Smooth muscle cell (in vitro differentiated cells): ENCODE measurements at regions not wholly inside any gene's neighbourhood (a gene's known extent, or its start where the extent isn't known, plus 50 kb on each side); places are given as distances from the start of the nearest gene placed in this dataset.

Experiments used
- DNase-seq: peaks from one replicate; lab custom pipeline; 2025; ENCODE audit not compliant: unreplicated experiment; lab: John Stamatoyannopoulos, UW
- H2AFZ ChIP-seq: fragments of 200-600 bp; sonication (generic); 2 replicates; pipeline ENCODE4 v1.6.0; 2016; ENCODE audit warnings: antibody characterized with exemption, low read depth, mild to moderate bottlenecking
- H3F3A ChIP-seq: fragments of 200-600 bp; sonication (generic); 2 replicates; pipeline ENCODE4 v1.6.0; 2017; ENCODE audit warnings: antibody characterized with exemption, low read depth
- H3K27ac ChIP-seq: fragments of 200-600 bp; sonication (generic); 2 replicates; pipeline ENCODE4 v1.5.1; 2016; ENCODE audit warnings: low read depth, mild to moderate bottlenecking
- H3K27me3 ChIP-seq: fragments of 200-600 bp; sonication (generic); 2 replicates; pipeline ENCODE4 v1.6.1; 2016; ENCODE audit warnings: low read depth, mild to moderate bottlenecking
- H3K36me3 ChIP-seq: fragments of 200-600 bp; sonication (generic); 2 replicates; pipeline ENCODE4 v1.5.1; 2016; ENCODE audit warnings: low read depth
- H3K4me1 ChIP-seq: fragments of 200-600 bp; sonication (generic); 2 replicates; pipeline ENCODE4 v1.5.1; 2016; ENCODE audit warnings: low read depth
- H3K4me2 ChIP-seq: fragments of 200-600 bp; sonication (generic); 2 replicates; pipeline ENCODE4 v1.6.0; 2016; ENCODE audit warnings: mild to moderate bottlenecking
- H3K4me3 ChIP-seq: fragments of 200-600 bp; sonication (generic); 2 replicates; pipeline ENCODE4 v1.5.1; 2016; ENCODE audit warnings: mild to moderate bottlenecking
- H3K79me2 ChIP-seq: fragments of 200-600 bp; sonication (generic); 2 replicates; pipeline ENCODE4 v1.6.0; 2016; ENCODE audit warnings: low read depth, mild to moderate bottlenecking
- H3K9ac ChIP-seq: fragments of 200-600 bp; sonication (generic); 2 replicates; pipeline ENCODE4 v1.6.0; 2016; ENCODE audit warnings: low read depth
- H3K9me3 ChIP-seq: fragments of 200-600 bp; sonication (generic); replicated peaks from 2 replicates; pipeline ENCODE4 v1.5.1; 2016; ENCODE audit warnings: low read depth
- H4K20me1 ChIP-seq: fragments of 200-600 bp; sonication (generic); 2 replicates; pipeline ENCODE4 v1.6.0; 2016; ENCODE audit warnings: low read depth
- WGBS: methylation state at CpG from one replicate; pipeline ENCODE4 v1.1.7; 2016; ENCODE audit warnings: low lambda C conversion rate; 5-methylcytosine and 5-hydroxymethylcytosine counted together
- TF ChIP-seq, protein P1 (sequence below): fragments of 200-600 bp; sonication (generic); IDR thresholded peaks from 2 replicates; pipeline ENCODE4 v1.5.1; 2017; ENCODE audit warnings: borderline replicate concordance, mild to moderate bottlenecking, antibody characterized with exemption; ENCODE audit not compliant: insufficient read depth, poor library complexity, severe bottlenecking

- H3K9me3 ChIP-seq: no peaks in the 10 kb centered on the region
- 90% methylated on average over 3 of the region's 3 CpGs for WGBS
- no peak overlapping the region for H3K27ac ChIP-seq
- H3K4me1 ChIP-seq: peaks cover 26% of the 10 kb centered on the region
- no peak for DNase-seq
- peak overlapping the region; percentile 25 for H3K4me2 ChIP-seq
- H3F3A ChIP-seq: peaks cover 9% of the 10 kb centered on the region
- H3K9ac ChIP-seq: no peak overlapping the region
- no peaks in the 10 kb centered on the region for H4K20me1 ChIP-seq
- peak overlapping the region; percentile 36 for H2AFZ ChIP-seq
- TF ChIP-seq, protein P1, sequence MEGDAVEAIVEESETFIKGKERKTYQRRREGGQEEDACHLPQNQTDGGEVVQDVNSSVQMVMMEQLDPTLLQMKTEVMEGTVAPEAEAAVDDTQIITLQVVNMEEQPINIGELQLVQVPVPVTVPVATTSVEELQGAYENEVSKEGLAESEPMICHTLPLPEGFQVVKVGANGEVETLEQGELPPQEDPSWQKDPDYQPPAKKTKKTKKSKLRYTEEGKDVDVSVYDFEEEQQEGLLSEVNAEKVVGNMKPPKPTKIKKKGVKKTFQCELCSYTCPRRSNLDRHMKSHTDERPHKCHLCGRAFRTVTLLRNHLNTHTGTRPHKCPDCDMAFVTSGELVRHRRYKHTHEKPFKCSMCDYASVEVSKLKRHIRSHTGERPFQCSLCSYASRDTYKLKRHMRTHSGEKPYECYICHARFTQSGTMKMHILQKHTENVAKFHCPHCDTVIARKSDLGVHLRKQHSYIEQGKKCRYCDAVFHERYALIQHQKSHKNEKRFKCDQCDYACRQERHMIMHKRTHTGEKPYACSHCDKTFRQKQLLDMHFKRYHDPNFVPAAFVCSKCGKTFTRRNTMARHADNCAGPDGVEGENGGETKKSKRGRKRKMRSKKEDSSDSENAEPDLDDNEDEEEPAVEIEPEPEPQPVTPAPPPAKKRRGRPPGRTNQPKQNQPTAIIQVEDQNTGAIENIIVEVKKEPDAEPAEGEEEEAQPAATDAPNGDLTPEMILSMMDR: no peak
- H3K27me3 ChIP-seq: no peaks in the 10 kb centered on the region
- no peaks in the 10 kb centered on the region for H3K36me3 ChIP-seq
- H3K4me3 ChIP-seq: no peak overlapping the region
- no peaks in the 10 kb centered on the region for H3K79me2 ChIP-seq
Observed at GRCh38 chr14:22513066-22513812, 75.8 kb downstream of the DAD1 start.

GRCh38 chr14:22512106-22512814 is 76.8 kb downstream of the DAD1 start:
- H3K27me3 ChIP-seq: no peaks in the 10 kb centered on the region
- no peak for DNase-seq
- TF ChIP-seq, protein P1: no peak
- no peak overlapping the region for H3K9ac ChIP-seq
- H3F3A ChIP-seq: peaks cover 12% of the 10 kb centered on the region
- no peak overlapping the region for H3K4me3 ChIP-seq
- H3K4me2 ChIP-seq: no peak overlapping the region
- no peak overlapping the region for H2AFZ ChIP-seq
- no peak overlapping the region for H3K27ac ChIP-seq
- no peaks in the 10 kb centered on the region for H3K36me3 ChIP-seq
- H4K20me1 ChIP-seq: no peaks in the 10 kb centered on the region
- H3K79me2 ChIP-seq: no peaks in the 10 kb centered on the region
- H3K4me1 ChIP-seq: peaks cover 26% of the 10 kb centered on the region
- no peaks in the 10 kb centered on the region for H3K9me3 ChIP-seq
- 85% methylated on average over 2 of the region's 2 CpGs for WGBS

- Histone ChIP-seq H3K4me2 (peak overlapping the region; percentile 57), H4K20me1 (no peaks in the 10 kb centered on the region), H3K4me1 (peaks cover 26% of the 10 kb centered on the region), H3K9me3 (no peaks in the 10 kb centered on the region), H3K27ac (peak overlapping the region; percentile 43), H2AFZ (peak overlapping the region; percentile 48), H3K79me2 (no peaks in the 10 kb centered on the region), H3K36me3 (no peaks in the 10 kb centered on the region), H3K27me3 (no peaks in the 10 kb centered on the region), H3F3A (peaks cover 18% of the 10 kb centered on the region), H3K9ac (no peak overlapping the region), H3K4me3 (no peak overlapping the region)
- DNase-seq: no peak
- TF ChIP-seq, protein P1: no peak
- 21% methylated on average over 3 of the region's 3 CpGs for WGBS
Observed at GRCh38 chr14:22510527-22511110, 78.4 kb downstream of the DAD1 start.
